H1 (cell line): ENCODE measurements at regions not wholly inside any gene's neighbourhood (a gene's known extent, or its start where the extent isn't known, plus 50 kb on each side); places are given as distances from the start of the nearest gene placed in this dataset.

Experiments
- GTF2F1 ChIP-seq: IDR thresholded peaks from 2 replicates; pipeline ENCODE4 v1.6.1; 2012; ENCODE audit warnings: low read depth, low read length, improper control_type of control experiment, borderline replicate concordance
- JUND ChIP-seq: IDR thresholded peaks from 2 replicates; pipeline ENCODE4 v1.6.1; 2011; ENCODE audit warnings: mild to moderate bottlenecking, improper control_type of control experiment, low read length
- NRF1 ChIP-seq: IDR thresholded peaks from 2 replicates; pipeline ENCODE4 v1.6.1; 2011; ENCODE audit warnings: mild to moderate bottlenecking, low read depth, low read length, improper control_type of control experiment
- POLR2AphosphoS5 ChIP-seq: IDR thresholded peaks from 2 replicates; pipeline ENCODE4 v1.6.1; 2011; ENCODE audit warnings: low read depth, low read length
- TAF7 ChIP-seq: optimal IDR thresholded peaks from 2 replicates; pipeline ENCODE3; 2011; ENCODE audit warnings: low read depth, mild to moderate bottlenecking, inconsistent platforms, low read length, moderate library complexity, borderline replicate concordance
- TBP ChIP-seq: IDR thresholded peaks from 2 replicates; pipeline ENCODE4 v1.6.1; 2011; ENCODE audit warnings: low read depth, low read length, improper control_type of control experiment

DNA sequence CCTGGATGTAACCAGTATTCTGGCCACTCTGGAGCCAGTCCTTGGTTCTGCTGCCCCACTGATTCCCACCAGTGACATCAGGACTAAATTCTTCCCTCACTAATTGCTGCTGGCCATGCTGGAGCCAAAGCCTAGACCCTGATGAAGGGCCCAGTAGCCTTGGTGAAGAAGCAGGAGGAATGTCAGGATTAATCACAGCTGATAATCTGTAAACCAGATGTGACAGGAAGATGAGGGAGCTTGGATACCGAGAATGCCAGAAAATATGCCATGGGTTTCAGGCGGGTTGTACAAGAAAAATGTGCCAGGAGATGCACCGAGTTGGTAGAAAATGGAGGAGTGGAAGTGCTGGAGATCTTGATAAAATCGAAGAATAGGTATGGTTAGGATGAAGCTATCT, 119.0 kb upstream of the PPP2R5A start (continued):
- no peak for TF ChIP-seq GTF2F1
- TF ChIP-seq NRF1 = no peak
- TF ChIP-seq TAF7 = no peak
- TF ChIP-seq JUND = no peak
- TF ChIP-seq POLR2AphosphoS5 = no peak
- TF ChIP-seq TBP = no peak
